HL-60 (cell line): ENCODE measurements at regions not wholly inside any gene's neighbourhood (a gene's known extent, or its start where the extent isn't known, plus 50 kb on each side); places are given as distances from the start of the nearest gene placed in this dataset.

Experiments used
- CTCF ChIP-seq: IDR thresholded peaks from one replicate; pipeline ENCODE4 v1.5.1; 2011; ENCODE audit warnings: low read length, control low read depth, inconsistent platforms; ENCODE audit not compliant: insufficient read depth
- GABPA ChIP-seq: IDR thresholded peaks from 2 replicates; pipeline ENCODE4 v1.6.1; 2012; ENCODE audit warnings: low read depth
- REST ChIP-seq: IDR thresholded peaks from 2 replicates; pipeline ENCODE4 v1.6.1; 2012; ENCODE audit warnings: low read depth; ENCODE audit not compliant: insufficient replicate concordance
- SPI1 ChIP-seq: IDR thresholded peaks from 2 replicates; pipeline ENCODE4 v1.6.1; 2012; ENCODE audit warnings: low read depth, mild to moderate bottlenecking, borderline replicate concordance

- TF ChIP-seq CTCF (no peak), SPI1 (no peak), REST (no peak), GABPA (no peak)
Measured at GRCh38 chr5:135167634-135168033, 133.6 kb upstream of the PITX1 start.
